ENCODE measurements at regions not wholly inside any gene's neighbourhood (a gene's known extent, or its start where the extent isn't known, plus 50 kb on each side); places are given as distances from the start of the nearest gene placed in this dataset.
"Not testable (repeated sequence)": the region's sequence is repeated elsewhere in the genome, so short reads cannot be mapped to it uniquely, and the experiment has no call there.

- DNase-seq, result no peak
Observed at GRCh38 chrX:150219374-150220185, 143.5 kb upstream of the MAMLD1 start.

DNA sequence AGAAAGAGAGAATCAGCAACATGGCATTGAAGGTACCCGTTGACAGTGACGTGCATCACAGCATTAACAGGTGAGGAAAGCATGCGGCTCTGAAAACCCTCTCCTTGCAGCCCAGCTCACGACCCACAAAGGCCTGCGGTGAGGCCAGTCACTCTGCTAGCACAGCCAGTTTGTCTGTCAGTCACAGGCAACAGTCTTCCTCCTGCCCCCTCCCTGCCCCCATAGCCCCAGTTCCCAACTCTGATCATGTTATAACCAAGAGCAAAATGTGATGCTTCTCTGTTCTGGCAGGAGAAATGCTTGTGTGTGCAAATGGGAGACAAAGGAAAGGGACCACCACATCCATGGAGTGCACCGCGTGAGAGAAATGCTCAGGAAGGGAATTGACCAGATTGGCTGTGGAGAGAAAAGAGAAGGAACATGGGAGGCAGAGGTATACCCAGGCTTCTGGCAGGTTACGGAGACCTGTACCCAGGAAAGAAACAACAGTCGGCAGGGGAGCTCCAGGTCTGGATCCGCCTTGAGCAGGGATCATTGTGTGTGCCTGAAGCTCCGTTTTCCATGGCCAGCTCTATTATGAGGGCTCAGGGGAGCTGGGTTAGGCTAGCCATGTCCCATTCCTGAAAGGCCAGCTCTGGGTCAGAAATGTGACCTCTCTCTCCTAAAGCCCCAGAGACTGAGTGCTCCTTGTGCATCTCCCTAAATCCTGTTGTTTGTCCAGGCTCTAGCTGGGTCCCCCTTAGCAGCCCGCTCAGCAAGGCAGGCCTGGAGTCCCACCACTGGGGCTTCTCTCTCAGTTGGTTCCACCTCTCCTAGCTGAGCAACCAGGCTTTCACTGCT is 139.7 kb upstream of the MAMLD1 start:
- DNase-seq, result no peak

- no peak for DNase-seq
Observed at GRCh38 chrX:150224676-150225075, 138.4 kb upstream of the MAMLD1 start.

- DNase-seq, result no peak
Observed at GRCh38 chrX:150225266-150225665, 137.9 kb upstream of the MAMLD1 start.

- no peak for DNase-seq
Observed at GRCh38 chrX:150225756-150226155, 137.4 kb upstream of the MAMLD1 start.

- no peak for DNase-seq
Observed at GRCh38 chrX:150226223-150226965, 136.7 kb upstream of the MAMLD1 start.

GRCh38 chrX:150227321-150227860 is 135.7 kb upstream of the MAMLD1 start:
- no peak for DNase-seq

DNA sequence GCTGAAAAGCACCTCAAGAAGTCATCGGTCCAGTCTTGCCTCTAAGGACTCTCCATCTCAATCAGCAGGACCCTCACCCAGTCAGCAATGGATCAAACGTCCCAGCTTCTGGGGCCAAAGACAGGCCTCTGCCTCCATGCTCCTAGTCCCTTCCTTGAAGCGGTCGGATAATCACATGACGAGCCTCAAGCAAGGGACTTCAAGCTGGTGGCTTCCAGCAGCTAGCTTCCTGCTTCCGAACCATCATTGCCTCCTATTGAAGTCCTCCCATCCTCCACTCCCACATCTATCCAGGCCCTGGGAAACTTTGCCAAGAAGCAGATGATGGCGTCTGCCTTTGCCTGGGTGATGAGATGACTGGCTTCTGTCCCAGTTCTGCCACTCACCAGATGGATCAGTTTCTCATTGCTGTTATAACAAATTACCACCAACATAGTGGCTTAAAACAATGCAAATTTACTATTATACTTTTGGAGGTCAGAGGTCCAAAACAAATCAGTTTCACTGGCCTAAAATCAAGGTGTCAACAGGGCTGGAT is 135.2 kb upstream of the MAMLD1 start:
- DNase-seq, result no peak

DNA sequence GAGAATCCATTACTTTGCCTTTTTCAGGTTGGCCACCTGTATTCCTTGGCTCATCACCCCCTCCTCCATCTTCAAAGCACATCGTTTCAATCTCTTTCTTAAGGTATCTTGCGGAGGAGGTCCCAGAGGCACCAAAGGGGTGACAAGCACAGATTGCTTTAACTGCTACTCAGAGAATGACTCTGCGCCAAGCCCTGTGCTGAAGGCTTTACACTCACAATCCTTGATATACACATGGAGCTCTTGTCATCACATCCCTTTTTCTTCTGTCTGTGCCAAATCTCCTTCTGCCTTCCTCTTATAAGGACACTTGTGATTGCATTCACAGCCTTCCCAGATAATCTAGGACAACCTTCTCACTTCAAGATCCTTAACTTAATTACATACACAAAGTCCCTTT is 134.7 kb upstream of the MAMLD1 start:
- no peak for DNase-seq

DNA sequence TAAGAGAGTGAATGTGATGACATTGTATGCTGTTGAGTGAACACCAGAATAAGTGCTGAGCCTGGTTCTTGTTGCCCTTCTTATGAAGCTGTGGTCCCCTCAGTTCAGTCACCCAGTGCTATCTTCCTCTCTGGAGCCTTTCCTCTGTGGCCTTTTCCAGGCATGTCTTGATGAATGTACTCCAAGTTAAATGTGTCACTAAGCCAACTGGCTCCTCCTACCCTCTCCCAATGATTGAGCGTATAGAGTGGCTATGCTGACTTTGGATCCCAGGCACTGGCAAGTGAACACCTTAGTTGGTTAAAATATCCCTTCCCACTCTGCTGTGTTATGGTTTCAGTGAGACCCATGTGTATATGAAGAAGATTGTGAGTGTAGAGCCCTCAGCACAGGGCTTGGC is 134.1 kb upstream of the MAMLD1 start:
- no peak for DNase-seq

DNA sequence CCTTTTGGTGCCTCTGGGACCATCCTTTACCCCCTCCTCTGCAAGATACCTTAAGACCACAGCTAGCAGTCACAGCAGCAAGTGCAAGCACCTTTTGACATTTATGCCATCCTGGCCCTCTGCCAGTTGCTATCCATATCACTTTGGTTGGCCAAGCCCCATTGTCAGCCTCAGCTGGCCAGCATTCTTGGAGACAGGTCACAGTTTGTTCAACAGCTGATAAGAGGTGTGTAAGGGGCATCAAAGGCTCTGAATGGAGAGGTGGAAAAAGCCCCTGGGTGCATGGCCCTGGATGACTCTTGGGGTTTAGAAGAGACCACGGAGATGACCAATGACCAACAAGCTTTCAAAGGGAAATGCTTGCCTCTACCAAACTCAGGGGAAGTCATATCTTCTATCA is 133.6 kb upstream of the MAMLD1 start:
- DNase-seq, result no peak

GRCh38 chrX:150230952-150231351 is 132.2 kb upstream of the MAMLD1 start:
- DNase-seq, result not testable (repeated sequence)

GRCh38 chrX:150231368-150231767 is 131.7 kb upstream of the MAMLD1 start:
- DNase-seq, result not testable (repeated sequence)

DNA sequence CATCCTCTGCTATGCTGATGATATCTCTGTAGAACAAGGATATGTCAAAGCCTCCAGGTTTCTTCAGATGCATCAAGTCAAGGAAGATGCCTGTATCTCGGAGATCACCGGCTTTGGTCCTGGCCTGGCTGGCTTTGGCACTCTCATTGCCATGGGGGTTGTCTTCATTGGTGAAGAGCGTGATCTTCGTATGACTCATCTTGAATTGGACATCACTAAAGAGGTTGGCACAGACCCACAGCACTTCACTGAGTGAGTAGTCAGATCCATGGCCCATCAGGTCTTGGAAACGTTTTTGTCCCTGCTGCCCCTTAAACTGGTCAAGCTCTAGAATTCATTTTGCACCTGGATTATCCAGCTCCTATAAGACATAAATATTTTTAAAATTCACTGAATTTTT is 130.9 kb upstream of the MAMLD1 start:
- DNase-seq, result not testable (repeated sequence)

- no peak for DNase-seq
Observed at GRCh38 chrX:150234126-150234525, 129.0 kb upstream of the MAMLD1 start.

DNA sequence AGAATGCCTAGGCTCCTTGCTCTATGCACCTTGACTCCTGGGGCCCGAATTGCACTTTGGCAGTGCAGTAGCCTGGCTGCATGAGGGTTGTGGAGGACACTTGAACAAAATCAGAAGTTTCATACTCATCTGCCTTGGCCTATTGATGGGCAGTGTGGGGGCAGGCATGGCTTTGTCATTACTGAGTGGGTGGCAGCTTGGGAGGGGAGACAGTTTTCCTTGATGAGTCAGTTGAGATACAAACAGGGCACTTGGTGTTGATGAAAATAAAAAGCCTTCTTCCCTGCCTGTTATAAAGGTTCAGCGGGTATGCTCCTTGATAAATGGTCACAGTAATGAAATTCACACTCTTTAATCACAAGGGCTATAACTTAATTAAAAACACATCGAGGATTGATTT is 126.8 kb upstream of the MAMLD1 start:
- no peak for DNase-seq

DNA sequence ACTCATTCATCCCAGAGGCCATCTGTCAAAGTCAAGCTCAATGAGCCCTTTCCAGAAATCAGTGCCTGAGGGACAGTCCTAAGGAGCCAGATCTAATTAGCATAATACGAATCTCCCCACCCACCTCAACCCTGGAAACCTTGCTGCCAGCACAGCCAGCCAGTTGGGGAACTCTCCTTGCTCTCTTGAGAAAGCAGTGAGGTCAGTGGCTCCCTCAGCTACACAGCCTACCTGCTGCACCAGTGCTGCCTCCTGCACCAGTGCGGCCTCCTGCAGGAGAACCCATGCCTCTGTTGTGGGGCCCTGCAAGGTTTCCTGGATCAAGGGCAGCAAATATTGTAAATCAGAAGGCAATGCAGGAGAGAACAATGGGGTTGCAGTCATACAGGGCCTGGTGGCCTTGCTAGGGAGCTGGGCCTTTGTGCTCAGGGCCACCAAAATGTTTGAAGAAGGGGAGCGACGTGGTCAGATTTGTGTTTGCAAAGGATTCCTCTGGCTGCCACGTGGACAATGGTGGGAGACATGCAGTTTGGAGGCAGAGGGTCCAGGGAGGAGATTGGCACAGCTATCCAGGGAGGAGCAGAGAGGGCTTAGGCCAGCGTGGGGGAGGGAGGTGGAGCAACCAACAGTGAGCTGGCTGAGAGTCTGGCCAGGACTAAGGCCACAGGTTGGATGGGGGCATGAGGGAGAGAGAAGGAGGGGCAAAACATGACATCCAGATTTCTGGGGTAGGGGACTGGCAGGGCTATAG is 124.3 kb upstream of the MAMLD1 start:
- DNase-seq, result no peak

DNA sequence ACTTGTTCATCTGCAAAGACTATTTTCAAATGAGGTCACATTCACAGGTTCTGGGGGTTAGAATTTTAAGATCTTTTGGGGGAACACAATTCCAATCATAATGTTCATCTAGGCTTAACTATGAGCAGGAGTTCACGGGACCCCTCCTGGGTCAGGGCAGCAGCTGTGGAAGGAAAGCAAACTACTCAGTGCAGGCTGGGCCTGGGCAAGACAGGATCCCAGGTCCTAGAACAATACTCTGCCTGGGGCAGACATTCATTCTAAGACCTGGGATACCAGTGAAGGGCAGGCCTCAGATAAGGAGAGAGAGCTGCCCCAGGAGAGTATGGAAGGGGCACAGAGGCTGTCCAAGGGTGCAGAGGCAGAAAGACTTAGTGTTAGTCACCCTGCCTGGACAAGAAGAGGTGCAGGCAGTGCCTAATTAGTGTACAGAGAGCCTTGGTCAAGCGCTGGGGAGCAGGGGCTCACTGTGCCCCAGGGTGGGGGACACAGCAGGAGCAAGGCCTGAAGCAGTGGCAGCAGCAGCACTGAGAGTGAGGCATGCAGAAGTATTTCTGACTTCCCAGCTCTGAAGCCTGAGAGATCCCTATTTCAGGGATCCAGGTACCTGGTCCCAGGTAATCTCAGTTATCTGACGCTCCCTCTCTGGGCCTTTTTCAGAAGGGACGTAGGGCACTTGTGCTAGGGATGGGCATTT is 123.0 kb upstream of the MAMLD1 start:
- no peak for DNase-seq

DNA sequence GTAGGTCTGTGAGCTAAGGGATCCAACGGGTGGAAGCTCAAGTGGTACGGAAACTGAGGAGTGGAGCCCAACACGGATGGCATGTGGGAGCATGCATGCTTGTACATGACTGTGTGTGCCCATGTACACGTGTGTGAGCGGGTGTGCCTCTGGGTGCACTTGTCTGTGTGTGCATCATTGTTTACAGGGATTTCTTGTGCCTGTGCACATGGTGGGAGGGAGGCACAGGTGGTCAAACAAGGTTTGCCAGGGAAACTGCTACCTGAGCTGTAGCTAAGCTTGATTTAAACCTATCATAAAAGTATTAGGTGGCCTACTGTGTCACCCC is 122.5 kb upstream of the MAMLD1 start:
- no peak for DNase-seq

DNA sequence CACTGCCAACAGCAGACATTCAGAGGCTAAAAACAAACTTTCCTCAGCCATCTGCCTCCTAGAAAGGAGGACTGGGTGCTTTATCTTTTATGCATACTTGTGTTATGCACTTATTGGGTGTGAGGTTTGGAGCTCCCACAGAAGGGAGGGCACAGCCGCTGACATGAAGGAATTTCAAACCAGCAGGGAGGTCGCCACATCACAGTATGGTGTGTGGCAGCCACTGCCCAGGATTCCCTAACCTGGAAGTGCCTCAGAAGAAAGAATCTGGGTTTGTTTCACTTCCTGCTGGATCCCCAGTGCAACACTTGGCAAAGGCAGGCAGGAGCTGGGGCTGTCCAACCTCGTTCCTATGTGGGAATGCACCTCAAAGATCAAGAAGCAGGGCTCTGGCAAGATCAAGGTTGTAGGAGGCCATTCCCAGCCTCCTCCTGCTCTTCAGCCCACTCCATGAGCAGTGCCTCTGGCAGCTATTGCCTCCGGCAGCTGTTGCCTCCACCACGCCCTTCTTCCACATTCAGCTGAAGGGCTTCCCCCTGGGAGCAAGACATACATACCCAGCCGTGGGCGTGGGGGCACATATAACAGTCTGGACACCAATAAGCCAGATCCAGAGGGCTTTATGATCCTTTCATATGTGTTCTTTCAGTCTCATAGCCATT is 109.0 kb upstream of the MAMLD1 start:
- DNase-seq, result no peak

GRCh38 chrX:150254909-150255308 is 108.2 kb upstream of the MAMLD1 start:
- DNase-seq, result no peak
